Medulla oblongata (tissue), 1 donor: ENCODE measurements at regions not wholly inside any gene's neighbourhood (a gene's known extent, or its start where the extent isn't known, plus 50 kb on each side); places are given as distances from the start of the nearest gene placed in this dataset.
"Not testable (repeated sequence)": the region's sequence is repeated elsewhere in the genome, so short reads cannot be mapped to it uniquely, and the experiment has no call there.

Experiments
- DNase-seq: peaks from one replicate; pipeline ENCODE4 v3.0.0-alpha.2; 2015; ENCODE audit errors: extremely low spot score

- DNase-seq = no peak
These were observed 120.0 kb upstream of the SLC38A2 start for GRCh38 chr12:46492471-46493085.

DNA sequence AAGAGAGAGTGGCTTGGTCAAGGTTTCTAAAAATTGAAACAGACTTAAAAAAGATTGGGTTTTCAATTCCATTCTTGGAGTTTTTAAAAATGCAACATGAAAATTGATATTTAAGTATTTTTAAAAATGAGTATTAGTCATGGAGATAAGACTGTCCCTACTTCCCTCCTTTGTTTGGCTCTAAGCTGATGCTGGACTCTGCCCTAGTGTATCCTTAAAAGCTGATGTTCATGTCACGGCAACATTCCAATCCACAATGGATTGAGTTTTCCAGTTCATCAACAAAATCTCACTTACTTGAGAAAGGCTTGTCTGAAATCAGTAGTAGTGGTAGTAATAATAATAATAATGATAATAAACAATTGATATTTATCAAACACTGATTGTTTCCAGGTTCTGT lies 119.0 kb upstream of the SLC38A2 start:
- no peak for DNase-seq

DNA sequence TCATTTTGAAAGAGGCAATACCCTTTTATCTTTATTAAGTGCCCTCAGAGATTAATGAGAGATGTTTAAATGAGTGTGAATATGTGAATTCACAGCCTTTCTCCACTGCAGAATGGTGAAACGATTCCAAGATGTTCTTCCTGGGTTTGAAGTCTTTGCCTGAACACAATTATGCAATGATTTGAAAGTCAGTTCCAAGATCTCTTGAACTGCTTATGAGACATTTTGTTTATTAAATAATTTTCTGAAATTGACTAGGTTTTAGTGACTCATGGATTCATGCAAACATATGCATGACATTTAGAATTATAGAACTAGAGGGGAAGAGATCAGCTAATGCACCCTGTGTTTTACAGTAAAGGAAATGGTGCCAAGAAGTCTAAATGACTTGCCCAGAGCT lies 118.1 kb upstream of the SLC38A2 start:
- no peak for DNase-seq

DNA sequence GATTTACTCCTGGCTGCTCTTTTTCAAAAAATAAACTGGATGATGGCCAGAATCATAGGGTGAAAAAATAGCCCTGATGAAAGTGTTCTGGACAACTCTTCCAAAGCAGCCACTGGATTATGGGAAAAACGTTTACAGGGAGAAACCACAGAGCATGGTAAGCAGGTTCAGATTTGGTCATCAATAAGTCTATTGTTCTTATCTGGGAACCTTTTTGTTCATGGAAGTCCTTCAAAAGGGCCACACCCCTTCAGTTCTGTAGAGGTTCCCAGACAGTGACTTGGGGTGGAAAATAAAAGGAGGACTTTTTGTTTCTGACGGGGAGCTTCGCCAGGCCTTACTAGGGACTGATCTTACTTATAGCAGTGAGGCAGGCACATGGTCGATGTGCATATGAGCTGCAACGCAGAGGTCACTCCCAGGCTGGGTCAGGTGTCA lies 117.4 kb upstream of the SLC38A2 start:
- DNase-seq = no peak

GRCh38 chr12:46487567-46488131 lies 115.1 kb upstream of the SLC38A2 start:
- peak; percentile 51 for DNase-seq

DNA sequence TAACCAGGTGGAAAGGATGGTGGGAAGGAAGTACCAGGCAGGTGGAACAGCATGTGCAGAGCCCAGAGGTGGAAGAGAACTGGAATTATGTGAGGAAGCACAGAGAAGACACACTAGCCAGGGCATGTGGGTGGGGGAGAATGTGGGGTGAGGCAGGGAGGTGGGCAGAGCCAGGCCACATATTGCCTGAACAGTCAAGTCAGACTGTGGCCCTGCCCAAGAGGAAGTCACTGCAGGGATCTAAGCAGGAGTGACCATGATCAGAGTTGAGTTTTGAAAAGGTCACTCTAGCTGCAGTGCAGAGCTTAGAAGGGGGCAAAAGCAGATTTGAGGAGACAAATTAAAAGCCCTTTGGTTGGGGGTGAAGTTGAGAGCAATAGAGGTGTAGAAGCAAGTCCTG lies 114.0 kb upstream of the SLC38A2 start:
- DNase-seq = no peak

GRCh38 chr12:46485853-46486252 lies 113.3 kb upstream of the SLC38A2 start:
- DNase-seq = no peak

DNA sequence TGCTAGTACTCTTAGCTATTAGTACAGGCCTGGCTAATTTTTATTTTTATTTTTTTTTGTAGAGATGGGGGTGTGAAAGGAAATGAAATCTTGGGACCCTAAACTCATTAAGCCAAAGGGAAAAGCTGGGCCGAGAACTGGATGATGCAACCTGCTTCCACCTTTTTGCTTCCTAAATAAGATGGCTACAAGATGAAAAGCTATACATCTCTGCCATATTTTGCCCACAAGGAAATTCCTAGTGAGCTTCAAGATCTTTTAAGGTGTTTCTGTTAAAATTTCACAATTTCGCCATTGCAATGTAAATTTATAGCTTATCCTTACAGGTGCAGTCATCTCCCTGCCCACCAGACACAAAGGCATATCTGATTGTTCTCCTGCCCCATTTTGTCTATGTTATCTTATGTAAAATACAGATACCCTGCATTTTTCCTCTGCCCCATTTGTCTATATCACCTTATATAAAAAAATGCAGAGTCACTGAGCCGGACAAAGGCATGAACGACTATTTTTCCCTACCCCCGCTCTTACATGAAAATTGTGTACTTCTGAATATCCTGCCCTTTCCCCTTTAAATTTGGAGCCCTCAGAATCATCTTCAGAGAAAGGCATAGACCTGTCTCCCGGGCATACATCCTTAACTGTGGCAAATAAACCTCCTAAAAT lies 112.0 kb upstream of the SLC38A2 start:
- no peak for DNase-seq

DNA sequence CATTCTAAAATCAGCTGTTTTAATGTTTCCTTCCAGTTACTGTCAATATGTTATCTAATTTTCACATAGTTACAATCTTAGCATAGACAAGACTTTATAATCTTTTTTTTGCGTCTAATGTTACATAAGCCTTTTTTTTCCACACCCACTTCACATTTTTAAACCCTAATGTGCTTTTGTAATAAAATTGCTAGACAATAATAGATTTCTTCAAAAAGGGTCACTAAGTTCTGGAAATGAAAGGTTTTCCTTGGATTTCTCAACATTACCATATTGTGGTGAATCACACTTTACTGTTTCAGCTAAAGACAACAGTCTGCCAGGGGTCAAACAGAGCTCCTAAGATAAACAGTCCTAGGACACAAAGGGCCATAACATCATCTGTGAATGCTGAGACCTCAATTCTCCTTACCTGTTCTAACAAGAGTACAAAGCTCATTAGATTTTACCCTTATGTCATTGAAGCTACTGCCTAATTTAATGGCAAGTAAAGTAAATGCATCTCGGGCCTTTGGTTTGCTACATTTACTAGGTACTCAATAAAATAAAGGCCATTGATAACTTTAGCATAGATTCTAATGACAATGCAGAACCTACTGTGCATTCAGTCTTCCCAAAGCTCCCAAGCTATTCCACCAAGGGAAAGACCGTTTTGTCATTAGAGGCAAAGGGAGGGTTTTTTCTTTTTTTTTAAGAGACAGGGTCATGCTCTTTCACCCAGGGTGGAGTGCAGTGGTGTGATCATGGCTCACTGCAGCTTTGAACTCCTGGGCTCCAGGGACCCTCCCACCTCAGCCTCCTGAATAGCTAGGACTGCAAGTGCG lies 111.2 kb upstream of the SLC38A2 start:
- no peak for DNase-seq

- no peak for DNase-seq
These were observed 108.2 kb upstream of the SLC38A2 start for GRCh38 chr12:46480724-46481123.

- no peak for DNase-seq
These were observed 107.7 kb upstream of the SLC38A2 start for GRCh38 chr12:46480316-46480715.

- no peak for DNase-seq
These were observed 105.5 kb upstream of the SLC38A2 start for GRCh38 chr12:46478123-46478522.

DNA sequence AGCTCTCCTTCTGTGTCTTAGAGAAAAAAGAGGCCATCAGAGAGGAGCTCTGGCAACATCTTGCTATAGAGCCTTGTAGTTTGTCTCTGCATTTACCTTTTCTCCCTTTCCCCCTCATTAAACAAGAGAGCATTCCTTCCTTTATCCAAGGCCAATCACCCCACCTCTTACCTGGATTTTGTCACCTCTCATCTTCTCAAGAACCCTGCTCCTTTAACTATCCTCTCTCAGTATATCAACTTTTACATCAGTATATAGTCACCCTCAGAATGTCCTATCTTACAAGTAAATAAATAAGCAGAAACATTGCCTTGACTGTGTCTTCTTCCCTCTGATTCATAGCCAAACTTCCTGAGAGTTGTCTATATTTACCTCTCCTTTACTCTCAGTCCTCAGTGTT lies 105.0 kb upstream of the SLC38A2 start:
- no peak for DNase-seq

GRCh38 chr12:46475972-46476645 lies 103.5 kb upstream of the SLC38A2 start:
- DNase-seq = no peak

GRCh38 chr12:46474385-46474784 lies 101.8 kb upstream of the SLC38A2 start:
- DNase-seq = not testable (repeated sequence)

GRCh38 chr12:46473634-46474329 lies 101.2 kb upstream of the SLC38A2 start:
- DNase-seq = peak; percentile 68

DNA sequence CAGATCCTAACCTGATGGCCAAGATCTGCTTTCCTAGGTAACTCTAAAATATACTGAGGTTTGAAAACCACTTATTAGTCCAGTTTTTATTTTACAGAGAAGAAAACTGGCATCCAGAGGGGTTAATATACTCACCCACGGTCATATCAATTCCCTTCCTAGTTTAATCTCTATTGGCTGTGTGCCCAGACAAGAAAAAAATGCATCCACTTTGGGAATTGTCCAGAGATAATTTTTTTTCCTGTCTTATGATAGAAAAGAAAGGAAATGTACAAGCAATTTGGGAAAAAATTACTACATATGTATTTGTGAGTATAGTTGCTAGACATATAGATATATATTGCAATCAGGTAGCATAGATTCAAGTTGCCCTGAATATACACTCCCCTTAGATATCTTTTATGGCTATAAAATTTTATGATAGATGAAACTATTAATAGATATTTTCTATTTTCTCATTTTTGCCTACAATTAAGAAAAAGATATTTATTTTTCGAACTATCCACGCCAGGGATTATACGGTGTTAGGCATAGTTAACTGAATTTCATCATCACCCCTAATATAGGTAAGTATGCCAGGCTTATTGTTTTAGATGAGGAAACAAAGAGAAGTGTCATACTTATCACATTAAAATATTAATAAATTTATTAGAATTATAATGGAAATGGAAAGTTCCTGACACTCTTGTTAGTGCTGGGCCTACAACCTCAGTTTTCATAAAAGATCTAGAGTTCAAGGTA lies 100.5 kb upstream of the SLC38A2 start:
- DNase-seq = no peak

DNA sequence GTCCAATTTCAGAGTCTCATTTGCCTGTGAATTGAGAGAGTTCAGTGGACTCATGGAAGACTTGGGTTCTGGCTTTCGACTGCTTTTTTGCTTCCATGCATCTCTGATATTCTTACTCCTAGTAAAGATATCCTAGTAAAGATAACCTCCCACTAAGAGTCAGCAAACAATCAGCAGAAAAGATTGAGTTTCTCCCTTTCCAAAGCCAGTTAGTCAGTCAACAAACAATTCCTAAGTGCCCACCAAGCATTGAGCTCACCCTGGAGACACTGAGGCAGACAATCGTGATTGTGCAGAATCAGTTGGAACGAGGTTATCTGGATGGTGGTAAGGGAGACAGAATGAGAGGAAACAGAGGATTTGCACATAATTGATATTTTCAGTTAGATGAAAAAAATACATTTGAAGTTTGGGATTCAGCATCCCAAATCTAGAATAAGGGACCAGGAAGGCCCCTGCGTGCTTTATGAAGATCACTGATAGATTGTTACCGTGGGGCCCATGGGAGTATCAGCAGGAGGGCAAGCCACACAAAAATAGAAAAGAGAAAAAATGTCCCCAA lies 99.7 kb upstream of the SLC38A2 start:
- DNase-seq = no peak

GRCh38 chr12:46471404-46471803 lies 98.8 kb upstream of the SLC38A2 start:
- no peak for DNase-seq

GRCh38 chr12:46470975-46471374 lies 98.4 kb upstream of the SLC38A2 start:
- DNase-seq = no peak
